ENCODE measurements at regions not wholly inside any gene's neighbourhood (a gene's known extent, or its start where the extent isn't known, plus 50 kb on each side); places are given as distances from the start of the nearest gene placed in this dataset.
A peak's percentile ranks its signal among the peaks of the same experiment; 100 is the strongest.

DNA sequence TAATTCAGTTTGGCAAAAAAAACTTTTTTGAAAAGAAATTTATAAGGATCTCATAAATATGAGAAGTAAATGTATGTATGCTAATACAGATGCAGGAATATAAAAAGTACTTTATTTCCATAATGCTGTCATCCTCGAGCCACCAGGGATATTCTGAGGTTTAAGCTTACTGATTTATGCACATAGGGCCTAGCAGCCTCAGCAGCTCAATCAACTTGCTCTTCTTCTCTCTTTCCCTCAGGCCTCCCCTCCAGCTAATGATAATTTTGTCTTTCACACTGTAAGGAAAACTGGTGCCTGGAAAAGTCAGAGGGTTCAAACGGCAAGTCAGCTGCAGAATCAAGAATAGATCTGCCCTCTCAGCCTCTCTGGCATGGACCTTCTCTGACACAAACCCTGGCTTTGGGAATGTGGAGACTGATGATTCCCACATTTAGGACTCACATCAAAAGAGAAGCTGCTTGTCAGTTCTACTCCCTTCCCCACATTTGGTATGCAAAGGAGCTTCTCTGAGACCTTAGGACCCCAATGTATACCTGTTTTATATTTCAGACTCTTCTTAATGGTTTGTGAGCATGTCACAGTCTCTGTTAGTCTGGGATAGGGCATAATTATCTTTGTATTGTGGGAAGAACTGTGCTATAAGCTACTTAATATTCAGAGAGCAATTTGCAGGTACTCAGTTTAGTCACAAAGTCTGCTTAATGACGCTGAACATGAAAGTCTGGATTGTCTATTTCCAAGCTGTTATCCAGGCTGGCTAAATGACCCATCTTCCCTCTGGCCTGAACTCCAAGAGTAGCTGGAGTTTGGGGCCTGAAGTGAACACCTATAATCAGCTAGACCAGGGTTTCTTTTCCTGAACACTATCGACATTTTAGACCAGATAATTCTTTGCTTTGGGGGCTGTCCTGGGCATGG, 52.1 kb upstream of the DIPK1A start:
- WGBS: 97% methylated on average over 4 of the region's 4 CpGs
- Histone ChIP-seq H3K36me3 (ENCODE audit: control insufficient read depth in 2 of 2, insufficient read depth in 2 of 2, low read length in 1 of 2) (no peaks in the 10 kb centered on the region), H3K4me3 (ENCODE audit: low read length in 2 of 2) (no peak overlapping the region)

GRCh38 chr1:93014168-93014567, 52.9 kb upstream of the DIPK1A start:
- WGBS: 93% methylated on average over 2 of the region's 2 CpGs
- no peak for DNase-seq (ENCODE audit: low read depth in 6 of 9, low spot score in 9 of 9)
- Histone ChIP-seq H3K27ac (ENCODE audit: low read depth in 1 of 2, low read length in 1 of 2) (no peak overlapping the region), H3K4me3 (ENCODE audit: low read length in 2 of 2) (no peak overlapping the region), H3K4me1 (ENCODE audit: control insufficient read depth in 2 of 2, insufficient read depth in 2 of 2, low read length in 2 of 2) (peaks cover 0 to 9% of the 10 kb centered on the region in 2 donors), H3K27me3 (ENCODE audit: control insufficient read depth in 2 of 2, insufficient read depth in 1 of 2, low read length in 1 of 2) (no peaks in the 10 kb centered on the region), H3K9me3 (ENCODE audit: control insufficient read depth in 2 of 2, insufficient read depth in 1 of 2, low read length in 1 of 2) (no peaks in the 10 kb centered on the region), H3K36me3 (ENCODE audit: control insufficient read depth in 2 of 2, insufficient read depth in 2 of 2, low read length in 1 of 2) (no peaks in the 10 kb centered on the region)

More for the DNA sequence above, 52.1 kb upstream of the DIPK1A start:
- no peak for DNase-seq (ENCODE audit: low read depth in 6 of 9, low spot score in 9 of 9)
- Histone ChIP-seq H3K27me3 (ENCODE audit: control insufficient read depth in 2 of 2, insufficient read depth in 1 of 2, low read length in 1 of 2) (no peaks in the 10 kb centered on the region), H3K9me3 (ENCODE audit: control insufficient read depth in 2 of 2, insufficient read depth in 1 of 2, low read length in 1 of 2) (no peaks in the 10 kb centered on the region), H3K4me1 (ENCODE audit: control insufficient read depth in 2 of 2, insufficient read depth in 2 of 2, low read length in 2 of 2) (peaks cover 0 to 9% of the 10 kb centered on the region in 2 donors), H3K27ac (ENCODE audit: low read depth in 1 of 2, low read length in 1 of 2) (no peak overlapping the region)

DNA sequence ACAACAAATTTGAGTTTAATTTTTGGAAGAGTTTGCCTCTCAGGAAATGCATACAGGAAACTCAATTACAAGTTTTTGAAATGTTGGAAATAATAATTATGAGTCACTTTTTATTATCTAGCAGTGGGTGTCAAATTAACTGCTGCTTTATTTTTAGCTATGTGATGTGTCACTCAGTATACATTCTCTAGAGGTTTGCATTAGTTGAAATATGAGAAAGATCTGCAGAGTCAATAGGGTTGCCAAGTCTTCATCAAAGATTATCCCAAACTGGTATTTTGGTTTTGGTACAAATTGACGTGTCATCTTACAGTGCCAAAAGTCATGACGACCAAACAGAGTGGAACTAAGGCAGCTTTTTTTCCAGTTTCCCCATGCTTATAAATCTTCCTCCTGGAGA, 54.3 kb upstream of the DIPK1A start:
- Histone ChIP-seq H3K4me1 (ENCODE audit: control insufficient read depth in 2 of 2, insufficient read depth in 2 of 2, low read length in 2 of 2) (peaks cover 0 to 9% of the 10 kb centered on the region in 2 donors), H3K9me3 (ENCODE audit: control insufficient read depth in 2 of 2, insufficient read depth in 1 of 2, low read length in 1 of 2) (no peaks in the 10 kb centered on the region), H3K27ac (ENCODE audit: low read depth in 1 of 2, low read length in 1 of 2) (no peak overlapping the region), H3K4me3 (ENCODE audit: low read length in 2 of 2) (no peak overlapping the region), H3K36me3 (ENCODE audit: control insufficient read depth in 2 of 2, insufficient read depth in 2 of 2, low read length in 1 of 2) (no peaks in the 10 kb centered on the region), H3K27me3 (ENCODE audit: control insufficient read depth in 2 of 2, insufficient read depth in 1 of 2, low read length in 1 of 2) (no peaks in the 10 kb centered on the region)
- DNase-seq (ENCODE audit: low read depth in 6 of 9, low spot score in 9 of 9): no peak
- WGBS: 73% methylated on average over 2 of the region's 2 CpGs

GRCh38 chr1:93016171-93016570, 54.9 kb upstream of the DIPK1A start:
- no peak for DNase-seq (ENCODE audit: low read depth in 6 of 9, low spot score in 9 of 9)
- Histone ChIP-seq H3K27me3 (ENCODE audit: control insufficient read depth in 2 of 2, insufficient read depth in 1 of 2, low read length in 1 of 2) (no peaks in the 10 kb centered on the region), H3K4me1 (ENCODE audit: control insufficient read depth in 2 of 2, insufficient read depth in 2 of 2, low read length in 2 of 2) (peaks cover 0 to 9% of the 10 kb centered on the region in 2 donors), H3K9me3 (ENCODE audit: control insufficient read depth in 2 of 2, insufficient read depth in 1 of 2, low read length in 1 of 2) (no peaks in the 10 kb centered on the region), H3K27ac (ENCODE audit: low read depth in 1 of 2, low read length in 1 of 2) (no peak overlapping the region), H3K36me3 (ENCODE audit: control insufficient read depth in 2 of 2, insufficient read depth in 2 of 2, low read length in 1 of 2) (no peaks in the 10 kb centered on the region), H3K4me3 (ENCODE audit: low read length in 2 of 2) (no peak overlapping the region)
- 97% methylated on average over 4 of the region's 4 CpGs for WGBS

DNA sequence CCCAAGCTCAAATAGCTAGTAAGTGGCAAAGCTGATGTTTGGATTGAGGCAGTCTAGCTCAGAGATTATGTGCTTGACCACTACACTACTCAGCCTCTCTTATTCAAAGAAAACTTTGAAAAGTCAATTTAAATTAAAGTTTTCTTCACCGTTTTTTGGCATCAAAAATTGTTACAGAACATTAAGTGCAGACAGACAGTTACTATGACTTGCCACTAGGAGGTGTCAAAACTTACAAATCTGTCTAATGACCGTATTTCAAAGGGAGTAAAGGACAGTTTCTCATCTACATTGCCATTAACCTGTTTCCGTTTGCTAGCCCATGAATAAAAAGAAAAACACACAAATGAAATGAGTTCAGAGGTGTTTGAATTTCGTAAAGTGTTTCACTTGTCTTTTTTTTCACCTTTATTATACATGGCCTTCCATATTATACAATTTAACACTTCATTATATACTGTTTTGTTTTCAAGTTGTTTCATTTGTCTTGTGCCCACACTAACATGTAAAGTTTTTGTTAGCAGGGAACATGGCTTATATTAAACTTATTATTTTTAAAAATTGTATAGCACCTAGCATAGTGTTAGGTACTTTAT, 57.4 kb upstream of the MTF2 start:
- Histone ChIP-seq H3K36me3 (ENCODE audit: control insufficient read depth in 2 of 2, insufficient read depth in 2 of 2, low read length in 1 of 2) (no peaks in the 10 kb centered on the region), H3K27ac (ENCODE audit: low read depth in 1 of 2, low read length in 1 of 2) (no peak overlapping the region), H3K4me3 (ENCODE audit: low read length in 2 of 2) (no peak overlapping the region), H3K27me3 (ENCODE audit: control insufficient read depth in 2 of 2, insufficient read depth in 1 of 2, low read length in 1 of 2) (no peaks in the 10 kb centered on the region), H3K9me3 (ENCODE audit: control insufficient read depth in 2 of 2, insufficient read depth in 1 of 2, low read length in 1 of 2) (no peaks in the 10 kb centered on the region), H3K4me1 (ENCODE audit: control insufficient read depth in 2 of 2, insufficient read depth in 2 of 2, low read length in 2 of 2) (peaks cover 4 to 24% of the 10 kb centered on the region in 2 donors)
- WGBS: 14% methylated on average over 4 of the region's 4 CpGs
- peak in 4 of 9 donors; percentile 32 to 74 (median 49) for DNase-seq (ENCODE audit: low read depth in 6 of 9, low spot score in 9 of 9)

DNA sequence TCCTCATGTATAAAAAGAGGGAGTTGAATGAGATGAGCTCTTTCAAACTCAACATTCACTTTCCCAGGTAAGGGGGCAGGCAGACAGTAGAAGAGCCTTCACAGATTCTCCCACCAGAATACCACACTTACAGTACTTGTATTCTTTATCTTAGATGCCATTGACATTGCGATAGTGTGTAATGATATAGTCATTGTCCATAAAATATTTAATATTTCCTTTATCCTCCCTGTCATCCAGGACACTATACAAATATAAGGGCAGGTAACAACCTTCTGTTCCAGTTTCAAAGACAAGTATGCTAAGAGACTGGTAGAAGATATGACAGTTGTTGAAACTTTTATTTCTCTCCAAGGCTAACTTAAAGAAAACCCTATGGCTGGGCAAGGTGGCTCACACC, 56.5 kb upstream of the MTF2 start:
- peak overlapping the region in 1 of 2 donors; percentile 7 for H3K27ac ChIP-seq (ENCODE audit: low read depth in 1 of 2, low read length in 1 of 2)
- no peak overlapping the region for H3K4me3 ChIP-seq (ENCODE audit: low read length in 2 of 2)
- H3K4me1 ChIP-seq (ENCODE audit: control insufficient read depth in 2 of 2, insufficient read depth in 2 of 2, low read length in 2 of 2): peaks cover 9 to 32% of the 10 kb centered on the region in 2 donors
- no peaks in the 10 kb centered on the region for H3K27me3 ChIP-seq (ENCODE audit: control insufficient read depth in 2 of 2, insufficient read depth in 1 of 2, low read length in 1 of 2)
- no peaks in the 10 kb centered on the region for H3K36me3 ChIP-seq (ENCODE audit: control insufficient read depth in 2 of 2, insufficient read depth in 2 of 2, low read length in 1 of 2)
- 97% methylated on average over 1 of the region's 1 CpG for WGBS
- no peaks in the 10 kb centered on the region for H3K9me3 ChIP-seq (ENCODE audit: control insufficient read depth in 2 of 2, insufficient read depth in 1 of 2, low read length in 1 of 2)
- DNase-seq (ENCODE audit: low read depth in 6 of 9, low spot score in 9 of 9): no peak

GRCh38 chr1:93023281-93023680, 55.8 kb upstream of the MTF2 start:
- Histone ChIP-seq H3K36me3 (ENCODE audit: control insufficient read depth in 2 of 2, insufficient read depth in 2 of 2, low read length in 1 of 2) (no peaks in the 10 kb centered on the region), H3K27me3 (ENCODE audit: control insufficient read depth in 2 of 2, insufficient read depth in 1 of 2, low read length in 1 of 2) (no peaks in the 10 kb centered on the region), H3K9me3 (ENCODE audit: control insufficient read depth in 2 of 2, insufficient read depth in 1 of 2, low read length in 1 of 2) (no peaks in the 10 kb centered on the region), H3K4me1 (ENCODE audit: control insufficient read depth in 2 of 2, insufficient read depth in 2 of 2, low read length in 2 of 2) (peaks cover 16 to 39% of the 10 kb centered on the region in 2 donors), H3K4me3 (ENCODE audit: low read length in 2 of 2) (no peak overlapping the region), H3K27ac (ENCODE audit: low read depth in 1 of 2, low read length in 1 of 2) (no peak overlapping the region)
- no peak for DNase-seq (ENCODE audit: low read depth in 6 of 9, low spot score in 9 of 9)
- WGBS: 86% methylated on average over 3 of the region's 3 CpGs

- Histone ChIP-seq H3K36me3 (ENCODE audit: control insufficient read depth in 2 of 2, insufficient read depth in 2 of 2, low read length in 1 of 2) (no peaks in the 10 kb centered on the region), H3K4me3 (ENCODE audit: low read length in 2 of 2) (no peak overlapping the region), H3K27me3 (ENCODE audit: control insufficient read depth in 2 of 2, insufficient read depth in 1 of 2, low read length in 1 of 2) (no peaks in the 10 kb centered on the region), H3K4me1 (ENCODE audit: control insufficient read depth in 2 of 2, insufficient read depth in 2 of 2, low read length in 2 of 2) (peaks cover 26 to 58% of the 10 kb centered on the region in 2 donors), H3K27ac (ENCODE audit: low read depth in 1 of 2, low read length in 1 of 2) (no peak overlapping the region), H3K9me3 (ENCODE audit: control insufficient read depth in 2 of 2, insufficient read depth in 1 of 2, low read length in 1 of 2) (no peaks in the 10 kb centered on the region)
- DNase-seq (ENCODE audit: low read depth in 6 of 9, low spot score in 9 of 9): no peak
- 39% methylated on average over 3 of the region's 3 CpGs for WGBS
Observed at GRCh38 chr1:93025572-93025971, 53.5 kb upstream of the MTF2 start.

GRCh38 chr1:93028542-93028941, 50.5 kb upstream of the MTF2 start:
- Histone ChIP-seq H3K27me3 (ENCODE audit: control insufficient read depth in 2 of 2, insufficient read depth in 1 of 2, low read length in 1 of 2) (no peaks in the 10 kb centered on the region), H3K9me3 (ENCODE audit: control insufficient read depth in 2 of 2, insufficient read depth in 1 of 2, low read length in 1 of 2) (no peaks in the 10 kb centered on the region), H3K4me1 (ENCODE audit: control insufficient read depth in 2 of 2, insufficient read depth in 2 of 2, low read length in 2 of 2) (peaks cover 34 to 69% of the 10 kb centered on the region in 2 donors), H3K36me3 (ENCODE audit: control insufficient read depth in 2 of 2, insufficient read depth in 2 of 2, low read length in 1 of 2) (no peaks in the 10 kb centered on the region), H3K4me3 (ENCODE audit: low read length in 2 of 2) (no peak overlapping the region), H3K27ac (ENCODE audit: low read depth in 1 of 2, low read length in 1 of 2) (peak overlapping the region in 1 of 2 donors; percentile 59)
- WGBS: 60% methylated on average over 4 of the region's 4 CpGs
- peak in 1 of 9 donors; percentile 40 for DNase-seq (ENCODE audit: low read depth in 6 of 9, low spot score in 9 of 9)
